ENCODE measurements at regions not wholly inside any gene's neighbourhood (a gene's known extent, or its start where the extent isn't known, plus 50 kb on each side); places are given as distances from the start of the nearest gene placed in this dataset.

- TF ChIP-seq CTCF (IDR thresholded peaks at IDR 0.05) = no peak
Observed at GRCh38 chr20:8073024-8073832, 53.7 kb upstream of the TMX4 start.

- TF ChIP-seq CTCF (IDR thresholded peaks at IDR 0.05) = no peak
Observed at GRCh38 chr20:8074931-8075330, 55.4 kb upstream of the TMX4 start.

- no peak for TF ChIP-seq CTCF (IDR thresholded peaks at IDR 0.05)
Observed at GRCh38 chr20:8076306-8077136, 55.5 kb upstream of the PLCB1 start.

GRCh38 chr20:8077137-8077466 is 55.0 kb upstream of the PLCB1 start:
- no peak for TF ChIP-seq CTCF (IDR thresholded peaks at IDR 0.05)

- no peak for TF ChIP-seq CTCF (IDR thresholded peaks at IDR 0.05)
Observed at GRCh38 chr20:8078528-8078914, 53.5 kb upstream of the PLCB1 start.

GRCh38 chr20:8079976-8080375 is 52.1 kb upstream of the PLCB1 start:
- no peak for TF ChIP-seq CTCF (IDR thresholded peaks at IDR 0.05)

- TF ChIP-seq CTCF (IDR thresholded peaks at IDR 0.05) = peak; percentile 43
Observed at GRCh38 chr20:8082025-8082424, 50.0 kb upstream of the PLCB1 start.
